Chondrocyte (in vitro differentiated cells): ENCODE measurements at regions not wholly inside any gene's neighbourhood (a gene's known extent, or its start where the extent isn't known, plus 50 kb on each side); places are given as distances from the start of the nearest gene placed in this dataset.
"Not testable (repeated sequence)": the region's sequence is repeated elsewhere in the genome, so short reads cannot be mapped to it uniquely, and the experiment has no call there.

Source experiments
- DNase-seq: peaks from one replicate; pipeline ENCODE4 v3.0.0; 2021; ENCODE audit warnings: mixed read lengths, low spot score
- H3K27ac Mint-ChIP-seq: one replicate; pipeline ENCODE4 v1.8.0; 2021; ENCODE audit warnings: mild to moderate bottlenecking, moderate library complexity, mixed read lengths; ENCODE audit not compliant: unreplicated experiment
- H3K27me3 Mint-ChIP-seq: 2 replicates; pipeline ENCODE4 v1.8.0; 2021; ENCODE audit warnings: low read depth, mixed read lengths
- H3K36me3 Mint-ChIP-seq: 2 replicates; pipeline ENCODE4 v1.8.0; 2021; ENCODE audit warnings: low read depth, mixed read lengths
- H3K4me1 Mint-ChIP-seq: 2 replicates; pipeline ENCODE4 v1.8.0; 2021; ENCODE audit warnings: low read depth, mild to moderate bottlenecking, mixed read lengths
- H3K4me3 Mint-ChIP-seq: one replicate; pipeline ENCODE4 v1.8.0; 2021; ENCODE audit warnings: mild to moderate bottlenecking, moderate library complexity, mixed read lengths; ENCODE audit not compliant: unreplicated experiment
- H3K9me3 Mint-ChIP-seq: 2 replicates; pipeline ENCODE4 v1.8.0; 2021; ENCODE audit warnings: low read depth, mixed read lengths
- CTCF ChIP-seq: fragments of 200-600 bp; sonication (generic); IDR thresholded peaks from 2 replicates; pipeline ENCODE4 v1.5.0; 2021; ENCODE audit warnings: antibody characterized with exemption, mild to moderate bottlenecking, moderate library complexity

GRCh38 chr14:25699981-25700380 is 650.0 kb upstream of the STXBP6 start:
- Mint-ChIP-seq H3K4me1 (no peaks in the 10 kb centered on the region), H3K27ac (no peak overlapping the region), H3K4me3 (no peak overlapping the region), H3K27me3 (no peaks in the 10 kb centered on the region), H3K36me3 (no peaks in the 10 kb centered on the region), H3K9me3 (peaks cover 19% of the 10 kb centered on the region)
- DNase-seq, result no peak
- TF ChIP-seq CTCF, result no peak

GRCh38 chr14:25698111-25698510 is 648.2 kb upstream of the STXBP6 start:
- H3K4me1 Mint-ChIP-seq, result no peaks in the 10 kb centered on the region
- no peak overlapping the region for H3K27ac Mint-ChIP-seq
- H3K4me3 Mint-ChIP-seq, result no peak overlapping the region
- no peak for DNase-seq
- peaks cover 16% of the 10 kb centered on the region for H3K9me3 Mint-ChIP-seq
- H3K36me3 Mint-ChIP-seq, result no peaks in the 10 kb centered on the region
- no peak for TF ChIP-seq CTCF
- H3K27me3 Mint-ChIP-seq, result no peaks in the 10 kb centered on the region

GRCh38 chr14:25696176-25696575 is 646.2 kb upstream of the STXBP6 start:
- no peak overlapping the region for H3K4me3 Mint-ChIP-seq
- no peak for DNase-seq
- H3K27me3 Mint-ChIP-seq, result no peaks in the 10 kb centered on the region
- TF ChIP-seq CTCF, result no peak
- H3K36me3 Mint-ChIP-seq, result no peaks in the 10 kb centered on the region
- H3K9me3 Mint-ChIP-seq, result peaks cover 16% of the 10 kb centered on the region
- H3K27ac Mint-ChIP-seq, result no peak overlapping the region
- H3K4me1 Mint-ChIP-seq, result no peaks in the 10 kb centered on the region

DNA sequence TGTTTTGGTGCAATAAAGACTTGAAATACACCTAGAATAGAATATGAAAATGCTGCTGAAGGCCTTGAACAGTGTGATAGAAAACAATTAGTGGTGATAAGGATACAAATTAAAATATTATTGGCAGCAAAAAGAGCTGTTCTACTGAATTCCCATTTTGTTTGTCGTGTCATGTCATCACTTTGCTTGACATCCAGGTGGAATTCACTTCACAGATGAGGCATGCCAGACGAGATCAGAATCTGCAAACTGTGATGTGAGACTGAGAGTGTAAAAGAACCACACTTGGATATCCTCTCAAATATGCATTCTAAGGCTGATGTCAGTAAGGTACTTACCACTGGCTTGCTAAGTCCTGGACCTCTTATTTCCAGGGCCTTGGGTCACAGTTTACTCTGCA is 635.1 kb upstream of the STXBP6 start:
- no peaks in the 10 kb centered on the region for H3K4me1 Mint-ChIP-seq
- TF ChIP-seq CTCF, result no peak
- H3K27ac Mint-ChIP-seq, result no peak overlapping the region
- peaks cover 21% of the 10 kb centered on the region for H3K9me3 Mint-ChIP-seq
- H3K4me3 Mint-ChIP-seq, result no peak overlapping the region
- H3K36me3 Mint-ChIP-seq, result no peaks in the 10 kb centered on the region
- H3K27me3 Mint-ChIP-seq, result no peaks in the 10 kb centered on the region
- DNase-seq, result no peak

GRCh38 chr14:25680934-25681333 is 631.0 kb upstream of the STXBP6 start:
- DNase-seq, result peak; percentile 92
- Mint-ChIP-seq H3K4me3 (no peak overlapping the region), H3K36me3 (no peaks in the 10 kb centered on the region)

GRCh38 chr14:25680511-25680910 is 630.6 kb upstream of the STXBP6 start:
- not testable (repeated sequence) for H3K36me3 Mint-ChIP-seq, H3K4me1 Mint-ChIP-seq, DNase-seq, H3K27me3 Mint-ChIP-seq, H3K27ac Mint-ChIP-seq, H3K4me3 Mint-ChIP-seq
- H3K9me3 Mint-ChIP-seq, result peaks cover 21% of the 10 kb centered on the region

More at GRCh38 chr14:25680934-25681333, 631.0 kb upstream of the STXBP6 start:
- no peak overlapping the region for H3K27ac Mint-ChIP-seq
- TF ChIP-seq CTCF, result no peak
- no peaks in the 10 kb centered on the region for H3K4me1 Mint-ChIP-seq
- H3K9me3 Mint-ChIP-seq, result peaks cover 25% of the 10 kb centered on the region
- H3K27me3 Mint-ChIP-seq, result no peaks in the 10 kb centered on the region
